GM06990 (cell line): ENCODE measurements at regions not wholly inside any gene's neighbourhood (a gene's known extent, or its start where the extent isn't known, plus 50 kb on each side); places are given as distances from the start of the nearest gene placed in this dataset.

Experiments used
- DNase-seq: peaks from one replicate; pipeline ENCODE4 v3.0.0-alpha.2; 2011; ENCODE audit not compliant: insufficient read length; ENCODE audit errors: extremely low read depth
- H3K27me3 ChIP-seq: replicated peaks from 2 replicates; pipeline ENCODE4 v1.6.0; 2011; ENCODE audit warnings: low read length; ENCODE audit not compliant: control insufficient read depth, insufficient read depth
- H3K36me3 ChIP-seq: 2 replicates; pipeline ENCODE4 v1.5.1; 2011; ENCODE audit warnings: low read length; ENCODE audit not compliant: control insufficient read depth, insufficient read depth
- H3K4me3 ChIP-seq: replicated peaks from 2 replicates; pipeline ENCODE4 v1.5.1; 2011; ENCODE audit warnings: low read depth, mild to moderate bottlenecking, control low read depth, low read length
- CTCF ChIP-seq: IDR thresholded peaks from 2 replicates; pipeline ENCODE4 v1.5.1; 2011; ENCODE audit warnings: low read length, control low read depth, mild to moderate bottlenecking, inconsistent platforms; ENCODE audit not compliant: insufficient read depth, poor library complexity, severe bottlenecking

DNA sequence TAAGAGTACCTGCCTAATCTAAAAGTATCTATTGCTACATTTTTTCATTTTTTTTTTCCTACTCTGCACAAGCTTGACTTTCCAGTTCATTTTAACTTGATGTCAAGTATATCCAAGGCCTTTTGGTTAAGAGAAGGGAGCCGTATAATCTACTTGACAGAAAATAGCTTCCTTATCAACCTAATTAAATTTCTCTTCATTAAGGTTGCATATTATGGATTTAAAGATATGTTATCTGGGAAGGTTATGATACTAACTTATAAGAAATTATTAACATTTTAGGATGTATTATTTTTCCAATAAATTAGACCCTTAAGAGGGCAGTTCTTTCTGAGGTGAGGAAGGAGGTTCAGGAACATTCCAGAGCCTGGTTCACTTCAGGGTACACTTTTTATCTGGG lies 83.1 kb upstream of the SGIP1 start:
- Histone ChIP-seq H3K36me3 (no peaks in the 10 kb centered on the region), H3K27me3 (no peaks in the 10 kb centered on the region), H3K4me3 (no peak overlapping the region)
- DNase-seq = no peak
- TF ChIP-seq CTCF = no peak

DNA sequence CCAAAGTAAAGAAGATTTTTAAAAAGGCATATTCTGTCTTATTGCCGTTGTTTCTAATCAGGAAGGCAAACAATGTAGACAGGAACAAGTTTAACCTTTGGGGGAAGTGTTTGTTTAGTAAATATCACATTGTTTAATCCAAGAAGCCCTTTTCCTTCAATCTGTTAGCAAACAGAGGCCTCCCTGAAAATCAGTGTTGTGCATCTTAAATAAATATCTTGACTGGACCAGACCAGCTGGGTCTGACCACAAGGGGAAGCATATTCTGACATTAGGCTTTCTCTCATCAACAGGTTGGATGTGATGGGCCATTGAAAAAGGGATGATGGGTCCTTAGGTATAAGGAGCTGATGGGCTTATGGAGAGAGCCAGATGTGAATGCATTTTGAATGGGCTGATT lies 81.8 kb upstream of the SGIP1 start:
- Histone ChIP-seq H3K36me3 (no peaks in the 10 kb centered on the region), H3K27me3 (no peaks in the 10 kb centered on the region), H3K4me3 (no peak overlapping the region)
- no peak for DNase-seq
- no peak for TF ChIP-seq CTCF

- H3K36me3 ChIP-seq = no peaks in the 10 kb centered on the region
- no peak for TF ChIP-seq CTCF
- H3K4me3 ChIP-seq = no peak overlapping the region
- H3K27me3 ChIP-seq = no peaks in the 10 kb centered on the region
- no peak for DNase-seq
Measured at GRCh38 chr1:66452982-66453381, 81.0 kb upstream of the SGIP1 start.

DNA sequence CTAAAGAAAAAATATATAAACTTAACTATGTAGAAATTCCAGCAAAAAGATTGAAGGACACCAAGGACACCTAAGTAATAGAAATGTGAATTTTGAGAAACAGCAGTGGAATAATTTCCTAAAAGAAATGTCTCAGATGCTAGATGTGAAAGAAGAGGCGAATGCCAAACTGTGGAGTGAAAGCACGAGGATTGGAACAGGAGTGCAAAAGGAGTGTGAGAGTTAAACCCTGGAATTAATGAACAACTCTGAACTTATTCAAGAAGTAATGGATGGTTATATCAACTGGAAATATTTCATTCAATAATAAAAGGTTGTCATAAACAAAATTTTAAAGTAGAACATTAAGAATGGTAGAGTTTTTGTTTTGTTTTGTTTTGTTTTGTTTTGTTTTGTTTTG lies 78.5 kb upstream of the SGIP1 start:
- TF ChIP-seq CTCF = no peak
- Histone ChIP-seq H3K4me3 (no peak overlapping the region), H3K27me3 (no peaks in the 10 kb centered on the region), H3K36me3 (no peaks in the 10 kb centered on the region)
- DNase-seq = no peak

DNA sequence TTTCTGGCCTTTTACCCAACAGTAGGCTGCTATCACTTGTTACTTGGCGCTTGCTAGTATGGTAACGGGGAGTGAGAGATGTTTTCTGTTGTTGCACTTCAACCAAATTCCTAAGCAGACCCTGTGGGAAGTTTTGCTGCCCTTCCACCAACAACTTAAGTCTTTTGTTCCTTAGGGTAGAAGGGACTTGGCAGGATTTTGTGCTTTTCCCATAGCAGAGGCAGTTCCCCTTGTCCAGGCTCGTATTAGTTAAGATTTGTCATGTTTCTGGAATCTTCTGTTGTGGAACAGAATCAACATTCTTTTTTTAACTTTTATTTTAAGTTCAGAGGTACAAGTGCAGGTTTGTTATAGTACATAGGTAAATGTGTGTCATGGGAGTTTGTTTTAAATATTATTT lies 73.2 kb upstream of the SGIP1 start:
- TF ChIP-seq CTCF = no peak
- no peak for DNase-seq
- Histone ChIP-seq H3K27me3 (no peaks in the 10 kb centered on the region), H3K36me3 (no peaks in the 10 kb centered on the region), H3K4me3 (no peak overlapping the region)

DNA sequence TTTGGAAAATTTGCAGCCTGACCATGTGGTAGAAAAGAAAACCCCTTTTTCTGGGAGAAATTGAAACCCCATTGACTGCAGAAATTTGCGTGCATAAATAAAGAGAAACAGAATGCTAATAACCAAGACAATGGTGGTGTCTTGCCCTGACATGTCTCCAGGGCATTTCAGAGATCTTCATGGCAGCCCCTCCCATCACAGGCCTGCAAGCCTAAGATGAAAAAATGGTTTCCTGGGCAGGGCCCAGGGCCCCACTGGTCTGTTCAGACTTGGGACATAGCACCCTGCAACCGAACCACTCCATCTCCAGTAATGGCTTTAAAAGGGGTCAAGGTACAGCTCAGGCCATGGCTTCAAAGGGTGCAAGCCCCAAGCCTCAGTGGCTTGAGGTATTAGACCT lies 71.6 kb upstream of the SGIP1 start:
- no peak for TF ChIP-seq CTCF
- Histone ChIP-seq H3K36me3 (no peaks in the 10 kb centered on the region), H3K27me3 (no peaks in the 10 kb centered on the region), H3K4me3 (no peak overlapping the region)
- DNase-seq = no peak
